ENCODE measurements at regions not wholly inside any gene's neighbourhood (a gene's known extent, or its start where the extent isn't known, plus 50 kb on each side); places are given as distances from the start of the nearest gene placed in this dataset.

DNA sequence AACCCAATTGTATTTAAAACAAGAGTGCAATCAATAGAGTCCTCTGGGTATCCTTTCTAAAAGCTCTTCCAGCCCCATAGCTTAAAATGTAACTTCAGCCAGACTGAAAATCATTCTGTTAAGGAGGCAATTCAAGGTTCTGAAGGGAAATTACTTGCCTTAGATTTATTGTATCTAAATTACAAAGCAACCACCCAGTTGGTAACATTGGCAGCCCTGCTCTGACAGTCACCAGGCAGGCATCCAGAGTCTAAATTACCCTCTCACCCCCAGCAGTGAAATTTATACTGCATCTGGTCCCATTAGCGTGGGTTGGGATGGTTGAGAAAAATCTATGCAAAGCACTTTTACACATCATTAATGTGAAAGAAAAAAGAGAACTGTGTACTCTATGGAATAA lies 514.7 kb downstream of the MTRR start:
- no peak for TF ChIP-seq POLR2A (IDR thresholded peaks at IDR 0.05)
- TF ChIP-seq CTCF (IDR thresholded peaks at IDR 0.05), result no peak
- no peak for TF ChIP-seq POLR2AphosphoS5 (IDR thresholded peaks at IDR 0.05)

Data from transverse colon (tissue), 4 donors.